ENCODE measurements at regions not wholly inside any gene's neighbourhood (a gene's known extent, or its start where the extent isn't known, plus 50 kb on each side); places are given as distances from the start of the nearest gene placed in this dataset.

- Mint-ChIP-seq H3K9me3 (no peaks in the 10 kb centered on the region), H3K36me3 (no peaks in the 10 kb centered on the region), H3K27me3 (ENCODE audit: low read depth) (no peaks in the 10 kb centered on the region), H3K4me1 (peaks cover 10% of the 10 kb centered on the region), H3K4me3 (no peak overlapping the region), H3K27ac (peak overlapping the region; percentile 85; the same call in 1 of the 2 replicates)
- POLR2A ChIA-PET, result interaction anchor here (0.5 kb wide), 1 partner anchor 935 kb away, joined by 4 read pairs; no protein-coding TSS in a partner anchor
- no peak for ATAC-seq
- CTCF ChIA-PET, result interaction anchor here (1.1 kb wide), 1 partner anchor 215 kb away, joined by 4 read pairs; no protein-coding TSS in a partner anchor
- no peak for DNase-seq (ENCODE audit: low spot score)
- no peak for TF ChIP-seq MAX (CRISPR knock-in tag; IDR thresholded peaks at IDR 0.05)
- no peak for TF ChIP-seq ETV6 (CRISPR knock-in tag; IDR thresholded peaks at IDR 0.05)
- TF ChIP-seq CREM (CRISPR knock-in tag; IDR thresholded peaks at IDR 0.05), result no peak
These were observed 167.0 kb downstream of the ZC3H11B start for GRCh38 chr1:219445864-219446263.

- POLR2A ChIA-PET, result no interaction called here
- Mint-ChIP-seq H3K27me3 (ENCODE audit: low read depth) (no peaks in the 10 kb centered on the region), H3K4me3 (no peak overlapping the region), H3K27ac (no peak overlapping the region), H3K9me3 (no peaks in the 10 kb centered on the region), H3K36me3 (no peaks in the 10 kb centered on the region), H3K4me1 (peaks cover 10% of the 10 kb centered on the region)
- DNase-seq (ENCODE audit: low spot score) (no peak), ATAC-seq (no peak)
- CTCF ChIA-PET, result no interaction called here
- TF ChIP-seq ZNF317 (CRISPR knock-in tag; IDR thresholded peaks at IDR 0.05; ENCODE audit: borderline replicate concordance, low read depth) (no peak), PRRX2 (CRISPR knock-in tag; IDR thresholded peaks at IDR 0.05) (no peak), HMGA2 (CRISPR knock-in tag; IDR thresholded peaks at IDR 0.05) (no peak), SOX15 (CRISPR knock-in tag; IDR thresholded peaks at IDR 0.05) (no peak), MXD4 (CRISPR knock-in tag; IDR thresholded peaks at IDR 0.05; ENCODE audit: borderline replicate concordance) (no peak), ZSCAN18 (CRISPR knock-in tag; IDR thresholded peaks at IDR 0.05) (no peak), ATF2 (CRISPR knock-in tag; IDR thresholded peaks at IDR 0.05; ENCODE audit: borderline replicate concordance, low read depth) (no peak), JUN (CRISPR knock-in tag; IDR thresholded peaks at IDR 0.05) (no peak), PREB (CRISPR knock-in tag; IDR thresholded peaks at IDR 0.05; ENCODE audit: borderline replicate concordance) (no peak), USF1 (CRISPR knock-in tag; IDR thresholded peaks at IDR 0.05) (no peak), FOXP4 (CRISPR knock-in tag; IDR thresholded peaks at IDR 0.05) (no peak), RELA (CRISPR knock-in tag; IDR thresholded peaks at IDR 0.05; ENCODE audit: borderline replicate concordance) (no peak), ZBTB43 (CRISPR knock-in tag; IDR thresholded peaks at IDR 0.05) (no peak), CREB1 (CRISPR knock-in tag; IDR thresholded peaks at IDR 0.05) (no peak), ZNF532 (CRISPR knock-in tag; IDR thresholded peaks at IDR 0.05; ENCODE audit: borderline replicate concordance) (no peak), CBFB (CRISPR knock-in tag; IDR thresholded peaks at IDR 0.05; ENCODE audit: low read depth) (no peak), ZNF281 (CRISPR knock-in tag; IDR thresholded peaks at IDR 0.05) (no peak)
These were observed 168.4 kb downstream of the ZC3H11B start for GRCh38 chr1:219444474-219444873.
